DND-41 (cell line): ENCODE measurements at regions not wholly inside any gene's neighbourhood (a gene's known extent, or its start where the extent isn't known, plus 50 kb on each side); places are given as distances from the start of the nearest gene placed in this dataset.

Experiments used
- EZH2 ChIP-seq: IDR thresholded peaks from 3 replicates; pipeline ENCODE4 v1.6.1; 2012; ENCODE audit warnings: borderline replicate concordance, low read depth, mild to moderate bottlenecking, moderate library complexity, low read length, inconsistent platforms; ENCODE audit not compliant: severe bottlenecking
- TF ChIP-seq, protein P1 (sequence below): IDR thresholded peaks from 2 replicates; pipeline ENCODE4 v1.5.1; 2012; ENCODE audit warnings: borderline replicate concordance, low read length, moderate library complexity, mild to moderate bottlenecking; ENCODE audit not compliant: poor library complexity, severe bottlenecking; ENCODE audit errors: extremely low read depth

DNA sequence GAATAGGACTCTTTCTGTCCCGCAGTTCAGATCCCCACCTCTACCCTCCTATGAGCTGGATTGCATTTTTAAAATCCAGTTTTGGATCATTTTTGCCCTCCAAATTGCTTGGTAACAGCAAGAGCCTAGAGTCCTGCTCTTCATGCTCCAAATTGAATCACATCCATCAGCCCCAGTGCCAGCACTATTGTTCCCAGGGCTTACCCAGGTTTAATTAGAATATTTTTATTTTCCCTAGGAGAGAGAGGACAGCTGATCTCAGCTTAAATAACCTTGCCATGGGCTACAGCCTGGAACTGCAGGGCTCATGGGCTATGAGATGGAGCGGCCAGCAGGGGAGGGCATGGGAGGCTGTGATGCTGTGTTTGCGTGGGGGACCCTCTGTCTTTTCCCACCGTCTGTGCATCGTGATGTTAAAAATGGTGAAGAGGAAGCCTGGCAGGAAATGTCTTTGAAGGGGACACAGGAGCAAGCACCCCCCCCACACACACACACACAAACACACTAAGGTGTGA lies 59.4 kb upstream of the WSCD2 start:
- TF ChIP-seq, protein P1, sequence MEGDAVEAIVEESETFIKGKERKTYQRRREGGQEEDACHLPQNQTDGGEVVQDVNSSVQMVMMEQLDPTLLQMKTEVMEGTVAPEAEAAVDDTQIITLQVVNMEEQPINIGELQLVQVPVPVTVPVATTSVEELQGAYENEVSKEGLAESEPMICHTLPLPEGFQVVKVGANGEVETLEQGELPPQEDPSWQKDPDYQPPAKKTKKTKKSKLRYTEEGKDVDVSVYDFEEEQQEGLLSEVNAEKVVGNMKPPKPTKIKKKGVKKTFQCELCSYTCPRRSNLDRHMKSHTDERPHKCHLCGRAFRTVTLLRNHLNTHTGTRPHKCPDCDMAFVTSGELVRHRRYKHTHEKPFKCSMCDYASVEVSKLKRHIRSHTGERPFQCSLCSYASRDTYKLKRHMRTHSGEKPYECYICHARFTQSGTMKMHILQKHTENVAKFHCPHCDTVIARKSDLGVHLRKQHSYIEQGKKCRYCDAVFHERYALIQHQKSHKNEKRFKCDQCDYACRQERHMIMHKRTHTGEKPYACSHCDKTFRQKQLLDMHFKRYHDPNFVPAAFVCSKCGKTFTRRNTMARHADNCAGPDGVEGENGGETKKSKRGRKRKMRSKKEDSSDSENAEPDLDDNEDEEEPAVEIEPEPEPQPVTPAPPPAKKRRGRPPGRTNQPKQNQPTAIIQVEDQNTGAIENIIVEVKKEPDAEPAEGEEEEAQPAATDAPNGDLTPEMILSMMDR, result no peak
- no peak for TF ChIP-seq EZH2
